ENCODE measurements at regions not wholly inside any gene's neighbourhood (a gene's known extent, or its start where the extent isn't known, plus 50 kb on each side); places are given as distances from the start of the nearest gene placed in this dataset.

DNA sequence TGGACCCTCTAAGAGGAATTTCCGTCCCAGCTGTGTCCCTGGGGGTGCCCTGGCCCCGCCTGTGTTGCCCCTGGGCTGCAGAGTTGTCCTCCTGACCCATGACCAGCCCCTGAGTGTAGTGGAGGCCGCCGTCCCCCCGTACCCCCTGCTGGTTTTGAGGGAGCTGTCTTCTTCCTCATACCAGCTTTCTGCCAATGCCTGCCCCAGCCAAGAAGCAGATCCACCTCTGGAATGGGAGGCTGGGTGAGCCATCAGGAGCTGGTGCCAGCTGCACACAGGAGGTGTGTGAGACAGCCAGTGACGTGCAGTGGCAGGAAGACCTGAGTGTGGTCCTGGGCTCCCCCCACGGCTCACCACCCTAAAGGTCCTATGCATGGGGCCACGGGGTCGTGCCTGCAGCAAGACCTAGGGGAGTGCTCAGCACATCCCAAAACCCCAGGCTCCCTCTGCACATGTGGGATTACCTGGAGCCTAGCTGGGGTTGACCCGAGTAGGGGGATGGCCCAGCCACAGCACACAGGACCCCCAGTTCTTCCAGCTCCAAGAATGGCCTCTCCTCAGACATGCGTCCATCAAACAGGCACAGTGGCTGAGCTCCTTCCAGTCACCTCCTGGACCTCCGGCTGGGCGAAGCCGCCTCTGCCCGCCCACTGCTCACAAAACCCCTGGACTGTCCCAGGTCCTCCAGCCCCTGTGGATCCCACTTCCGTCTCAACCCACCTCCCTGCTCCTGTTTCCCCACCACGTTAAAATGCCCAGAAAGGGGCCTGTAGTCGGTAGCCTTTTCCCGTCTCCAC lies 647.6 kb downstream of the BRD1 start:
- no peak for DNase-seq

DNA sequence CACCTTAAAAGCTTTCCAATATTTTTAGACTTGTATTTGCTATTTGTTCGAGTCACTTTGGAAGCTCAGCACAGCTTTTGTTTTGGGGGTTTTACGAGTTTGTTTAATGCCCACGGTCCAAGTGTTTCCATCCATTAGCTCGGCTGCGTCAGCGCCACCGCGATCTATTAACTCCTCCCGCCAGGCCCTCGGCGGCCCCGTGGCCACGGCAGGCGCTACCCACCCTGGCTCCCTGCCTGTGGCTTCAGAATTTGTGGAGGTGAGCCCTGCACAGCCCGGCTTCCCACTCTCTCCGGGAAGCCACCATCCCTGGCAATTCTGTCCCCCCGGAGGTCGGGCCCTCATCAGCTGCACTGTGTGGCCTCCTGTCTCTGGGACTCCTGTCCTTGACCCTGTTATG lies 648.5 kb downstream of the BRD1 start:
- DNase-seq: no peak

DNA sequence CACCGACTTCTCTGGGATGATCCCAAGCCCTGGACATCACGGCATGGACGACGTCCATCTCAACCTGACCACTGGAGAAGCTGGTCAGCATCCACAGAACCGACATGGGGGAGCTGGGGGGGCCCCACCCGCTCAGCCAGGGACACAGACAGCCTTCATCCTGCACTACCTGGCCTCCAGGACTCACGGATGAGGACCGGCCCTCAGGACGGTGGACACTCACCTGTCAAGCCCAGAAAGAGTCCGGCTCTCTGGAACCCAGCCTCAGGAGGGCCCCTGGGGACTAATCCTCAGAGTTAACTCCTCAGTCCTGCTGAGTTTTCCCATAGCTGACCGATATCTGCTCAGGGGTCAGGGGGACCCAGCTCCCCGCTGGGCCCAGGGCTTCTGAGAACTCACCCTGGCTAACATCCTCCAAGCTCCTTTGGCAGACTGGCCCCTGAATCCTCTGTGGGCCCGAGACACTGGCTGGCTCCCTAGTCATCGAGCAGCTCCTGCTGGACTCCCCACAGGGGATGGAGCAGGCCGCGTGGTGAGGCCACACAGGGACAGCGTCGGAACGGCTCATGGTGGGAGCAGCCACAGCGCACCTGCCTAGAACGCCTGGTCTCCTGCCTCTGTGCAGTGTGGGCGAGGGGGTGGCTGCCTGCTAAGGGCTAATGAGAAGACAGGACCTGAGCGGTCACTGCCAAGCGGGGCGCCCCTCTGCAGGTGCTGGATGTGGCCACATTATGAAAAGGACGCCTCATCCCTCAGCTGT lies 649.2 kb downstream of the BRD1 start:
- no peak for DNase-seq

DNA sequence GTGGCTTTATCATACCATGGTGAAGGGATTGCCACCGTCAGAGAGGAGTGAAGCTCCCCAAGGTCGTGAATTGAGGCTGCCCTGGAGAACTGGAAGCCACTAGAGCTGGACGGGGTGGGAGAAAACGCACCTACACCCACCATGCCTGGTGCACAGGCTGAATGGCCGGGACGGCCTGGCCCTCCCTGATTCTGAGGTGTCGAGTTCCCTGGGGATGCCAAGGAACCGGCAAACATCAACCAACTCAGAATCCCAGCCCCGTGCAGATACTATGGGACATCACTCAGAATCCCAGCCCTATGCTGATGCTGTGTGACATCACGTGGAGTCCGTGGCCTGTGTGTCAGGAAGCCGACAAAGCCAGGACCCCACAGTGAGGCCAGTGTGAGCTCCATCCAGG lies 650.0 kb downstream of the BRD1 start:
- DNase-seq: no peak

DNA sequence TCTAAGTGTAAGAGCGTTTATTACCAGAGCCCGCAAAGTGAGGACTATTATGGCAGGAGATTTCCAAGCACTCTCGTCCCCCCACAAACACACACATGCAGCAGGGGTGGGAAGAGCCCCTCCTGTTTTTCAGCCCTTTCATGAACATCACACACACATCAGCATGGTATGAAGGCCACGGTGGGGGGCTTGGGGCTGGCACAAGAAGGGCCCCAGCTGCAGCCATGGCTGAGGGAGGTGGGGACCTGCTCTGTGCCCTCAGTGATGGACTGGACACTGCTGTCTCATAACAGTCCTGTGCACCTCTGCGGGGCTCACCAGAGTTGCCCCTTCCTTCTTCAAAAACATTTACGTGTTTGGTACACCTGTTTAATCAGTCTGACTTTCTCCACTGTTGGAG lies 650.7 kb downstream of the BRD1 start:
- DNase-seq: no peak

DNA sequence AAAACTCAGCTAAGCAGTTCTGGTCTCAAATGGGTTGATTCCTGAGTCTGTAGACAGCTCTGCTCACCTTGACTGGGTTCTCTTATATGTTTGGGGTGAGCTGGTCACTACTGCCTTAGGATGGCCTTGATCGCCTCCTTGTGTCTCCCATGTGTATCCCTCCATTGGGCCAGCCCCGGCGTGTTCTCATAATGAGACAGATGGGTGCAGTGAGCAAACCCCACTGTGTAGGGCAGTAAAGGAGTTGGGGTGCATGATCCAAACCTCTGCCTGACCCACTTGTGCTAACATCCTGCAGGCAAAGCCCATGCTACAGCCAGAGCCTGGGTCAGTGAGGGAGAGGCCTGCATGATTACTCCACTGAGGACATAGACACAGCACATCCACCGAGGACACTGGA lies 657.6 kb downstream of the BRD1 start:
- no peak for DNase-seq

DNA sequence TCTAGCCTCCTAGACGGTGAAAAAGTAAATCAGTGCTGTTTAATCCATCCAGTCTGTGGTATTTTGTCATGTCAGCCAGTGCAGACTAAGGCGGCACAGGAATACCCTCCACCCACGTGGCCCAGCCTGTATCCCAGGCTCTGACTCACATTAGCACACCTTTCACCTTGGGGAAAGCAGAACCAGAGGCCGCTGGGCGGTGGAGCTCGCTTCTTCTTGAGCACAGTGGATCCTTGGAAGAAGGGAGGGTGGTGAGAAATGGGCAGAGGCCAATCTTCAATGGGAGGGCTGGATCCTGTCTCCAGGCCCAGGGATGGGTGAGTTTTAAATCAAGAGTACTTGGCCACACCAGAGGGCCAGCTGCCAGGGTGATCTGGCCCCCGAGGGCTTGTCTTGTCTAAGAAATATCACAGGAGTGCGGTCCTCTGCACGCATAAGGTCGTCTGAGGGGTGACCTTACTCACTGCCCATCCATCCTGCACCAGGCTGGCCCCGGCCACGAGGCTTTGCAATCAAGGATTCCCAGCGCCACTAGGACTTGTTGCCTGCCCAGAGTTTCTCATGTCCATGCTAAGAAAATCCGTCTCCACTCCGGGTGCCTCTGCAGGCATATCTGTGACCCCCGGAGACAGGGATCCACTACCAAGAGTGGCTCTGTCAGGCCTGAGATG lies 658.5 kb downstream of the BRD1 start:
- no peak for DNase-seq

DNA sequence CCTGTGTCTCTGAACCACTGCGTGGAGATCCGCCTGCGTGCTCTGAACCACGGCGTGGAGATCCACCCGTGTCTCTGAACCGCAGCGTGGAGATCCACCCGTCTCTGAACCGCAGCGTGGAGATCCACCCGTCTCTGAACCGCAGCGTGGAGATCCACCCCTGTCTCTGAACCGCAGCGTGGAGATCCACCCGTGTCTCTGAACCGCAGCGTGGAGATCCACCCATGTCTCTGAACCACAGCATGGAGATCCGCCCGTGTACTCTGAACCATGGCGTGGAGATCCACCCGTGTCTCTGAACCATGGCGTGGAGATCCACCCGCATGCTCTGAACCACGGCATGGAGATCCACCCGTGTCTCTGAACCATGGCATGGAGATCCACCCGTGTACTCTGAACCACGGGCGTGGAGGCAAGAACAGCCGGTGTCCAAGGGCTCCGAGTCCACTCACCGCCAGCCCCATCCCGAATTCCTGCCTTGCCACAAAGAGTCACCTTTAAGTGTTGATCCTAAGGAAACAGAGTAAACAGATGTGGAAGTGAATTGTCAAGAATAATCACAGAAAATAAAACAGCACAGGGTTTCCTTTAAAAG lies 659.4 kb downstream of the BRD1 start:
- no peak for DNase-seq

DNA sequence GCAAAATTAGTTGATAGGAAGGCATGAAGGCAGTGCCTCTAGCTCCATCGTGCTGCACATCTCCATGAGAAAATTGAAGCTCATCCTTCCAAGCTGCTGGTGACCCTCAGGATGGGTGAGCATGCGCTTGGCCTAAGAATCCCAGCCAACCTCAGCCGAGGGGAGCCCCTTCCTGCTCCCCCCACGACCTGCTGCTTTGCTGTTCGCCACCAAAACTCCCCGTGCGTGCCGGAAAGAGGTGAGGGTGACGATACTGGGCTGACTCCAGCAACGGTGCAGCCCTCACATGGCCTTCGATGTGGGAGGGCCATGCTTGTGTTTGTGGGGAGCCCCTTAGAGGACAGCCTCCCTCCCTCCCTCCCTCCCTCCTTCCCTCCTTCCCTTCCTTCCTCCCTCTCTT lies 660.9 kb downstream of the BRD1 start:
- no peak for DNase-seq

DNA sequence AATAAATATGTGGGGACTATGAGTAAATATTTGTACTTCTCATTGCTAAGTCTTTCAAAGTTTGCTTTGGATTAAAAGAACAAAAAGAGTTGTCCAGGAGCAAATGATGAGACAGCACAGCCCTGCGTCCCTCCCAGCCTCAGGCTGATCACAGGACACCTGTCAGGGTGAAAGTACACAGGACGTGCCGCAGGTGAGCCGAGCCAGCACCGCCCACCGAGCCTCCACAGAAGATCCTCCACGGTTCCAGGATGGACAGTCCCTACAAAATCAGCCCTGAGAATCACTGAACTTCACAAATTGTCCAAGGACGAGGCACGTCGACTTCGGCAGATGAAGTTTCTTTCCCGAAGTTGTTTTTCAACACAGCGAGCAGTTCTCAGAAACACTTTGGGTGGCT lies 661.5 kb downstream of the BRD1 start:
- DNase-seq: no peak

DNA sequence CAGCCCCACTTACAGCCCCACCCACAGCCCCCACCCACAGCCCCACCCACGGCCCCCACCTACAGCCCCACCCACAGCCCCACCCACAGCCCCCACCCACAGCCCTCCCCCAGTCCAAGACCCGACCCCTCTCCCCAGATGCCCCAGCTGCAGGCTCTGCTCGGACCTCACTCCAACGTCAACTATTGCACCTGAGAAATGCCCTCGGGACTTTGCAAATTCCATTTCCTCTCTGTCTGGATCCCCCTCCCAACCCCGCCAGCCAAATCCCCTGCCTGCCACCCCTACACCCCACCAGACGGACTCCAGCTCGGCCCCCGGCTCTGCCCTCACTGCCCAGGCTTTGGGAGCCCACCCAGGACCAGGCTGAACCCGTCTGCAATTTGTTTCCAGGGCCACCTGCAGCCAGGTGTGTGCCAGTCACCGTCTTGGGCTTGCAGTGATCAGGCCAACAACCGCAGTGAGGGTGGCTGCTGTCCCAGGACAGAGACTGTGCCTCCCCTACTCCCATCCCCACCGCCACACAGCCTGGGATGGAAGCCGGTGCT lies 662.8 kb downstream of the BRD1 start:
- no peak for DNase-seq

DNA sequence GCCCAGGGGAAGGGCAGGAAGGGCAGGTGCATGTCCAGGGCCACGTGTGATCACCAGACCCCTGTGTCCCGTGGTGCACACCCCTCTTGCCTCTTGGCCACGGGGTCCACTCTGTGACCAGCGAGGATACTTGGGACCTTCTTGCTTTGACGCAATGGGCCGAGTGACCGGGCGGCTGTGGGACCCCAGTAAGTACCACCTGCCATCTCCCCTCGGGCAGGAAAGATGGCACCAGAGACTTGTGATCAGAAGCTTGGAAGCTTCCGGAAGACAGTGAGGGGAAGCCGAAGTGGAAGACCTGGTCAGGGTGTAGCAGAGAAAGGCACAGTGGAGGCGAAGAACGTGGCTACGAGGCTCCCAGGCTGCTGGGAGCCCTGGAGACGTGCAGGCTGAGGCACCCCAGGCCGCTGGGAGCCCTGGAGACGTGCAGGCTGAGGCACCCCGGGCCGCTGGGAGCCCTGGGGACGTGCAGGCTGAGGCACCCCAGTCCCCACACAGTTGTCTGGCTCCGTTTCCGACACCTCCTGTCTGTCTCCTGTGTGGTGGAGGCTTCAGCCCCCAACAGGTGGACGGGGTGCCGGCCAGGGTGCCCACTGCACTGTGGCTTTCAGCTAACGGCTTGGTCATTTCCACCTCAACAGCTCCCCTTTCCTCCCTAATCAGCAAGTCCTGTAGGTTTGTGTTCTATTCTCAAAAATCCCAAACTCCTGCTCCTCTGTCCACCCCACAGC lies 663.5 kb downstream of the BRD1 start:
- no peak for DNase-seq

DNA sequence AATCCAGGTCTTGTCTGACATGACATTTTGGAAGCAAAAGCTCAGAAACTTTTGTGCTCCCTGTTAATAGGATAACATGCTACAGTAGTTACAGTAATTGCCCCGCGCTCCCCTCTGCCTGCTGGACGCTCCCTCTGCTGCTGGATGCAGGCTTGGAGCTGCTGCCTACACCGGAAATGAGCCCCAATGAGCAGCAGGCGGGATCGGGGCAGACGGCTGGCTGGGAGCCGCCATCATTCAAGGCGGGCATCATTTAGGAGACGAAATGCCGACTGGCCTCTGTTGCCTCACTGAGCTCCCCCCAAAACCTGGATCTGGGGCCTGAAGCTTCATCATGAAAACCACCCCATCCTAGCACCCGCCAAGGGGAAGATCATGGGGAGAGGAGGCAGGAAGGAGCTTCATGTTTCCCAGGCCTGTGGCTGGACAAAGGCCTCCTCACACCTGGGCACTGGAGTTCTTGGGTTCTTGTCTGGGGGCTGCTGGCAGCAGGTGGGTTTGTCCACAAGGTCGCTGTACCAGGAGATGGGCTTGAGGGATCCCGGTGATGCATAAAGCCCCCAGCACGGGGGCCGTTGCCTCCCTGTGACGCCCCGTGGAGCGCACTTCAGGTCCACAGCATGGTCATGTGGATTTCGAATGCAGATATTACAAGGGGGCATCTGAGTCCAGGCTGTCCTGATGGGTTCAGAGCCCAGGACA lies 664.3 kb downstream of the BRD1 start:
- no peak for DNase-seq

DNA sequence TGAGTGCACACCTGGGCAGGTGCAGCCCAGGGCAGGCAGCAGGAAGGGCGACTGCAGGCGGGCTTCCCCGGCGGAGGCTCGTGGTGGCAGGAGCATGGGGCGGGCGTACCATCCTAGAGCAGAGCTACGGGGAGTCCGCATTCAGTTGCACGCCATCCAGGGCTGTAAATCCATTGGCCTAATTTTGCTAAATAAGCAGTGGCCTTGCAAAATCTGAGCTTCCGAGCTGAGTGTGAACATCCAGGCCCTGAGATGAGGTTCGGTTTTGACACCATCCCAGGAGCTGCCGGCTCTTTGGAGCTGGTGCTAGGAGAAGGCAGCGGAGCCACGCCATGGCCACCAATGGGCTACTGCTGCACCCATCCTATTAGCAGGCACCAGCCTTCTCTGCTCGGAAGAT lies 664.8 kb downstream of the BRD1 start:
- DNase-seq: no peak

DNA sequence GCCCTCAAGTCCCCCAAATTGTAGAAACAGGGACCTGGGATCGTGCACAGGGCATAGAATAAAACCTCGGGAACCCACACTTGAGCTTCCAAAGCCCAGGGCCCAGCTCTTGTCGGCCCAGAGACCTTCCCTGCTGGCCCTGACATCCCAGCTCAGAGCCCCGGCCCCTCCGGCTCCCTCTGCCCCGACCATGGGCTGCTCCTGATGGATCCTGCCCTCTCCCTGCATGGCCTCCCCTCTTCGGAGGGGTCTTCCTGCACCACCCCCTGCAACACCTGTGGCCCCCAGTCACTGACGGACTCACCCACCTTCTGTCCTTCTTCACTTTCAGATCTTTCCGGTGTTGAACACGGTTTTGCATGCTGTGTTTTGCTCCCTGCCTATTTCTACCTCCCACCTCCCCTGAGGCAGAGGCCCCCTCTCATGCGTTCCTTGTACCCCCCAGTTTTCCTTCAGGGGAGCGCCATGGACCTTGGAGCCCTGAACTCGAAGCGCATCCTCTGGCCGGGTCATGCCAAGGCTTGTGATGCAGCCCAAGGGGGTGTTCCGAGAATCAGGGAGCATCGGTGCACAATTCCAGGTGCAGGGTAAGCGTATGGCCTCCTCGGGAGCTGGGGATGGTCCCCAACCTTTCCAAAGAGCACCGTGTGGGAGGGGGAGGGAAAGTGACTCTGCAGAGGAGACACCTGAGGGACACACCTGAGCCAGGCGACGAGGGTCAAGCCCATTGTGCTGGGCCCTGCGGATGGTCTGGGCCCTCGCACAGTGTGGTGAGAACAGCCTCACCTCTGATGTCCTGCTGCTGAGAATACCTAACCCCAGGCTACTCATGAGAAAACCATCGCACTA lies 666.4 kb downstream of the BRD1 start:
- no peak for DNase-seq

DNA sequence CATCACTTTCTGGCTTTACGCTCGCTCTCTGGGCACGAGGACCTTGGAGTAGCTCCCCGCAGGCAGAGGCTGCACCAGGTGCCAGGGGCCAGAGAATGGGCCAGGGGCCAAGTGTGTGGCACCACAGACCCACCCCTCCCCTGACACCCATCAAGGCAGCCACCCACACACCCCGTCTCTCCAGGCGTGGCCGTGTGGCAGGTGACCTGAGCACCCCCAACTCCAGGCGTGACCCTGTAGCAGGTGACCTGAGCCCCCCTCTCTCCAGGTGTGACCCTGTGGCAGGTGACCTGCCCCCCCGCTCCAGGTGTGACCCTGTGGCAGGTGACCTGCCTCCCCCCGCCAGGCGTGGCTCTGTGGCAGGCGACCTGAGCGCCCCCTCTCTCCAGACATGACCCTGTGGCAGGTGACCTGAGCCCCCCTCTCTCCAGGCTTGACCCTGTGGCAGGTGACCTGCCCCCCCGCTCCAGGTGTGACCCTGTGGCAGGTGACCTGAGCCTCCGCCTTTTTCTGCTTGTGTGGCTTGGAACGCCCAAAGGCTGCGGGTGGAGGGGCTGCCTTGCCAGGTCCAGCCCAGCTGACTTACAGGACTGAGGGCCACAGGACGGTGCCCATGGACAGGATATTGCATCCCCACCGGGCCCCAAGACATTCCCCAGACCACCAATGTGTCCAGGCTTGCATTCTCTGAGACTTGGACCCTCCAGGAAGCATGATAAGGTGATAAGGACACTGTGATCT lies 667.2 kb downstream of the BRD1 start:
- no peak for DNase-seq

DNA sequence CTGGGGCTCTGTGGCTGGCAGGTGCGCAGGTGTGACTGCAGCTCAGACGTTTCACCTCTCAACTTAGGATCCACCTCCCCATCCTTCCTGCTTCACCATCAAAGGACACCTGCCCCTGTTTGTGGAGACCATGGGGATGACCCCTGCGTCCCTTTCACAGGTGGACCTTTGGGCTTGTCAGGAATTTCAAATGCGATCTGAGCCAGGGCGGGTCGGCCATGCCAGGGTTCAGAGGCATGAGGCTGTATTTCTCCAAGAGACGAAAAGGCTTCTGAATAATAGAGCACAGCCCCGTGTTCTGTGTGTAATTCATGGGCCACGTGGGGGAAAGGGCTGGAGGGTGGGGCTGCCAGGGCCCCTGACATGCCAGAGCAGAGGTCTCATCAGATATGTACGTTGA lies 668.0 kb downstream of the BRD1 start:
- no peak for DNase-seq

DNA sequence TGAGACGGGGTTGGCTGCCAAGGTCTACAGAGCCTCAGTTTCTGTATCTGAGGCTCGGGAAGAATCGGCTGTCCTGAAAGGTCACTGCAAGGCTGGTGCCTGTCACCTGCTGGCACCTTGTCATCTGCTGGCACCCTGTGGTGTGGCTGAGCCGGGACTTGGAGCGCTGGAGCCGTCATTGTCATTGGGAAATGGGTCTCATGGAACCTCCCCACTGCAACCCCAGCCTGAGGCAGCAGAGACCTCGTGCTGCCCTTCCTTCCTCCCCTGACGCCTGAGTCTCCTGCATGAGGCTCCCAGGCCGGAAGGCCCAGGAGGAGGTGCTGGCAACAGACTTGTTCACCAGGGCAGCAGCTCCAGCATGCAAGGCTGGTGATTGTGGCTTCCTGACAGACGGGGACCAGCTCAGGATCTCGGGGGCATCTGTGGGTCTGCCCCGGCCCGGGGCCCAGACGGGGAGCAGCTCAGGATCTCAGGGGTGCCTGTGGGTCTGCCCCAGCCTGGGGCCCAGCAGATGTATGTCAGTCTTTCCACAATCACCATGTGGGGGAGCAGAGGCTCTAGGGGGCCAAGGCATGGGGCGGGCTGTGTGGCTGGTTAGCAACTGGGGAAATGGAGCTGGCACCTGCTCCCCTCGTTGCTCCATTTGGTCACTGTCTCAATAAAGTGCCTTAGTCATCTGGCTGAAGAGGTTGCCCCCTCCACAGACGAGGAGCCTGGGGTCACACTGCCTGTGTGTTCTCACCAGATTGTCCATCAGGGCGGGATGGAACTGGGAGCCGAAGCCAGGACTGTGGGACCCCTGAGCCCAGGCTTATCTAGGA lies 668.7 kb downstream of the BRD1 start:
- no peak for DNase-seq

Measured in NCI-H2171 (cell line).